ENCODE measurements at regions not wholly inside any gene's neighbourhood (a gene's known extent, or its start where the extent isn't known, plus 50 kb on each side); places are given as distances from the start of the nearest gene placed in this dataset.
"Not testable (repeated sequence)": the region's sequence is repeated elsewhere in the genome, so short reads cannot be mapped to it uniquely, and the experiment has no call there.

GRCh38 chr20:33908336-33908735 lies 85.4 kb upstream of the RALY start:
- no peak for DNase-seq

GRCh38 chr20:33908868-33909267 lies 84.8 kb upstream of the RALY start:
- no peak for DNase-seq

GRCh38 chr20:33909331-33909921 lies 84.3 kb upstream of the RALY start:
- no peak for DNase-seq

- no peak for DNase-seq
These were observed 83.7 kb upstream of the RALY start for GRCh38 chr20:33910056-33910455.

- no peak for DNase-seq
These were observed 83.0 kb upstream of the RALY start for GRCh38 chr20:33910529-33911327.

- DNase-seq: peak; percentile 37
These were observed 78.8 kb upstream of the RALY start for GRCh38 chr20:33914919-33915318.

- peak; percentile 72 for DNase-seq
These were observed 77.9 kb upstream of the RALY start for GRCh38 chr20:33915726-33916331.

GRCh38 chr20:33916768-33917167 lies 76.9 kb upstream of the RALY start:
- no peak for DNase-seq

GRCh38 chr20:33917831-33918525 lies 75.7 kb upstream of the RALY start:
- no peak for DNase-seq

- DNase-seq: no peak
These were observed 75.0 kb upstream of the RALY start for GRCh38 chr20:33918662-33919061.

GRCh38 chr20:33919653-33920052 lies 74.1 kb upstream of the RALY start:
- no peak for DNase-seq

- no peak for DNase-seq
These were observed 71.5 kb upstream of the RALY start for GRCh38 chr20:33922224-33922623.

GRCh38 chr20:33923740-33924139 lies 70.0 kb upstream of the RALY start:
- no peak for DNase-seq

GRCh38 chr20:33925867-33926266 lies 67.8 kb upstream of the RALY start:
- DNase-seq: no peak

- no peak for DNase-seq
These were observed 67.3 kb upstream of the RALY start for GRCh38 chr20:33926425-33926824.

- DNase-seq: no peak
These were observed 66.0 kb upstream of the RALY start for GRCh38 chr20:33927724-33928123.

GRCh38 chr20:33929917-33930316 lies 63.8 kb upstream of the RALY start:
- DNase-seq: no peak

GRCh38 chr20:33933469-33933909 lies 60.2 kb upstream of the RALY start:
- DNase-seq: peak; percentile 65

- no peak for DNase-seq
These were observed 57.1 kb upstream of the RALY start for GRCh38 chr20:33936656-33937055.

GRCh38 chr20:33939031-33939430 lies 54.7 kb upstream of the RALY start:
- not testable (repeated sequence) for DNase-seq

GRCh38 chr20:33940666-33941065 lies 53.0 kb upstream of the RALY start:
- DNase-seq: no peak

All from stimulated activated CD4-positive, alpha-beta T cell treated with anti-CD3 and anti-CD28 coated beads, Interleukin-15, amount 100 ng/mL, for 24 hours (primary cell).